ENCODE measurements at regions not wholly inside any gene's neighbourhood (a gene's known extent, or its start where the extent isn't known, plus 50 kb on each side); places are given as distances from the start of the nearest gene placed in this dataset.

GRCh38 chr2:196263181-196263747, 91.9 kb upstream of the STK17B start:
- H3K9ac ChIP-seq (ENCODE audit: low read length) = no peak overlapping the region
- H3K27ac ChIP-seq (ENCODE audit: low read depth, low read length) = no peak overlapping the region
- ChIA-PET POLR2A (no interaction called here), CTCF (no interaction called here), RAD21 (ENCODE audit: low non-redundant PET in 1 of 2, low total read pairs in 2 of 2, uncharacterized antibody in 2 of 2, unreplicated experiment in 2 of 2) (no interaction called here)
- H3K4me2 ChIP-seq (ENCODE audit: low read length) = no peak overlapping the region
- BruUV-seq (replicated peaks) = no TSS peak
- TF ChIP-seq, protein P1, sequence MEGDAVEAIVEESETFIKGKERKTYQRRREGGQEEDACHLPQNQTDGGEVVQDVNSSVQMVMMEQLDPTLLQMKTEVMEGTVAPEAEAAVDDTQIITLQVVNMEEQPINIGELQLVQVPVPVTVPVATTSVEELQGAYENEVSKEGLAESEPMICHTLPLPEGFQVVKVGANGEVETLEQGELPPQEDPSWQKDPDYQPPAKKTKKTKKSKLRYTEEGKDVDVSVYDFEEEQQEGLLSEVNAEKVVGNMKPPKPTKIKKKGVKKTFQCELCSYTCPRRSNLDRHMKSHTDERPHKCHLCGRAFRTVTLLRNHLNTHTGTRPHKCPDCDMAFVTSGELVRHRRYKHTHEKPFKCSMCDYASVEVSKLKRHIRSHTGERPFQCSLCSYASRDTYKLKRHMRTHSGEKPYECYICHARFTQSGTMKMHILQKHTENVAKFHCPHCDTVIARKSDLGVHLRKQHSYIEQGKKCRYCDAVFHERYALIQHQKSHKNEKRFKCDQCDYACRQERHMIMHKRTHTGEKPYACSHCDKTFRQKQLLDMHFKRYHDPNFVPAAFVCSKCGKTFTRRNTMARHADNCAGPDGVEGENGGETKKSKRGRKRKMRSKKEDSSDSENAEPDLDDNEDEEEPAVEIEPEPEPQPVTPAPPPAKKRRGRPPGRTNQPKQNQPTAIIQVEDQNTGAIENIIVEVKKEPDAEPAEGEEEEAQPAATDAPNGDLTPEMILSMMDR (IDR thresholded peaks at IDR 0.05 in 2 of 3, conservative IDR thresholded peaks at IDR 0.05 in 1 of 3; ENCODE audit: borderline replicate concordance in 1 of 3, insufficient read depth in 1 of 3, low read depth in 2 of 3, low read length in 2 of 3) = no peak
- TF ChIP-seq EZH2phosphoT487 (IDR thresholded peaks at IDR 0.05; ENCODE audit: borderline replicate concordance) = no peak
- TF ChIP-seq, protein P2, sequence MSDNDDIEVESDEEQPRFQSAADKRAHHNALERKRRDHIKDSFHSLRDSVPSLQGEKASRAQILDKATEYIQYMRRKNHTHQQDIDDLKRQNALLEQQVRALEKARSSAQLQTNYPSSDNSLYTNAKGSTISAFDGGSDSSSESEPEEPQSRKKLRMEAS (IDR thresholded peaks at IDR 0.05) = no peak
- no peak for TF ChIP-seq EGR1 (IDR thresholded peaks at IDR 0.05; ENCODE audit: low read depth)
- TF ChIP-seq SP1 (IDR thresholded peaks at IDR 0.05; ENCODE audit: low read depth) = no peak
- TF ChIP-seq POLR2A (IDR thresholded peaks at IDR 0.05; ENCODE audit: borderline replicate concordance, extremely low read depth, insufficient read depth, insufficient read length) = no peak
- no peaks in the 10 kb centered on the region for H3K9me3 ChIP-seq (ENCODE audit: control insufficient read depth in 1 of 2, insufficient read depth in 1 of 2, low read depth in 1 of 2, low read length in 2 of 2)
- ATAC-seq = no peak
- no peaks in the 10 kb centered on the region for H3K79me2 ChIP-seq (ENCODE audit: insufficient read depth, low read length)
- H3K9me2 ChIP-seq (ENCODE audit: insufficient read depth) = no peaks in the 10 kb centered on the region
- peaks cover 0 to 4% of the 10 kb centered on the region in 2 experiments; a peak in 3 of 4 replicates for H3K4me1 ChIP-seq (ENCODE audit: control insufficient read depth in 1 of 2, insufficient read depth in 2 of 2, low read length in 2 of 2)
- intact Hi-C loops (cut with micrococcal nuclease) = no loop called here
- no peak overlapping the region for H2AFZ ChIP-seq (ENCODE audit: low read depth, low read length, poor library complexity, severe bottlenecking)
- H3K27me3 ChIP-seq (ENCODE audit: insufficient read depth, low read length) = no peaks in the 10 kb centered on the region
- no peak overlapping the region for H3K4me3 ChIP-seq (replicated peaks in 1 of 2; ENCODE audit: low read depth in 1 of 2, low read length in 2 of 2)
- H4K20me1 ChIP-seq (ENCODE audit: insufficient read depth) = no peaks in the 10 kb centered on the region
- DNase-seq (ENCODE audit: low read depth, low spot score) = no peak
- H3K36me3 ChIP-seq (ENCODE audit: control insufficient read depth in 1 of 2, insufficient read depth in 2 of 2, low read length in 2 of 2) = no peaks in the 10 kb centered on the region

GRCh38 chr2:196266351-196266750, 95.0 kb upstream of the STK17B start:
- no peaks in the 10 kb centered on the region for H3K27me3 ChIP-seq (ENCODE audit: insufficient read depth, low read length)
- DNase-seq (ENCODE audit: low read depth, low spot score) (no peak), ATAC-seq (no peak)
- CTCF ChIA-PET = no interaction called here
- H3K79me2 ChIP-seq (ENCODE audit: insufficient read depth, low read length) = no peaks in the 10 kb centered on the region
- RAD21 ChIA-PET (ENCODE audit: low non-redundant PET in 1 of 2, low total read pairs in 2 of 2, uncharacterized antibody in 2 of 2, unreplicated experiment in 2 of 2) = no interaction called here
- H3K9me3 ChIP-seq (ENCODE audit: control insufficient read depth in 1 of 2, insufficient read depth in 1 of 2, low read depth in 1 of 2, low read length in 2 of 2) = no peaks in the 10 kb centered on the region
- H3K4me3 ChIP-seq (replicated peaks in 1 of 2; ENCODE audit: low read depth in 1 of 2, low read length in 2 of 2) = no peak overlapping the region
- H2AFZ ChIP-seq (ENCODE audit: low read depth, low read length, poor library complexity, severe bottlenecking) = no peak overlapping the region
- no TSS peak for BruUV-seq (replicated peaks)
- H3K4me2 ChIP-seq (ENCODE audit: low read length) = no peak overlapping the region
- no peak for TF ChIP-seq EZH2phosphoT487 (IDR thresholded peaks at IDR 0.05; ENCODE audit: borderline replicate concordance)
- no peak for TF ChIP-seq ZBTB33 (IDR thresholded peaks at IDR 0.05; ENCODE audit: extremely low read depth, insufficient replicate concordance, low read length)
- no peak overlapping the region for H3K9ac ChIP-seq (ENCODE audit: low read length)
- intact Hi-C loops (cut with micrococcal nuclease) = no loop called here
- no peaks in the 10 kb centered on the region for H3K36me3 ChIP-seq (ENCODE audit: control insufficient read depth in 1 of 2, insufficient read depth in 2 of 2, low read length in 2 of 2)
- no peaks in the 10 kb centered on the region for H3K9me2 ChIP-seq (ENCODE audit: insufficient read depth)
- POLR2A ChIA-PET = no interaction called here
- H4K20me1 ChIP-seq (ENCODE audit: insufficient read depth) = no peaks in the 10 kb centered on the region
- H3K4me1 ChIP-seq (ENCODE audit: control insufficient read depth in 1 of 2, insufficient read depth in 2 of 2, low read length in 2 of 2) = peaks cover 16 to 23% of the 10 kb centered on the region in 2 experiments
- no peak overlapping the region for H3K27ac ChIP-seq (ENCODE audit: low read depth, low read length)

Measured in HCT116 (cell line).